SK-N-MC (cell line): ENCODE measurements at regions not wholly inside any gene's neighbourhood (a gene's known extent, or its start where the extent isn't known, plus 50 kb on each side); places are given as distances from the start of the nearest gene placed in this dataset.

ENCODE experiments used
- EZH2 ChIP-seq: fragments of 200-600 bp; sonication (generic); IDR thresholded peaks from one replicate; pipeline ENCODE4 v1.6.1; 2017; ENCODE audit warnings: antibody characterized with exemption
- POLR2AphosphoS5 ChIP-seq: IDR thresholded peaks from 2 replicates; pipeline ENCODE4 v1.6.1; 2012; ENCODE audit warnings: mild to moderate bottlenecking, low read depth, low read length, borderline replicate concordance

DNA sequence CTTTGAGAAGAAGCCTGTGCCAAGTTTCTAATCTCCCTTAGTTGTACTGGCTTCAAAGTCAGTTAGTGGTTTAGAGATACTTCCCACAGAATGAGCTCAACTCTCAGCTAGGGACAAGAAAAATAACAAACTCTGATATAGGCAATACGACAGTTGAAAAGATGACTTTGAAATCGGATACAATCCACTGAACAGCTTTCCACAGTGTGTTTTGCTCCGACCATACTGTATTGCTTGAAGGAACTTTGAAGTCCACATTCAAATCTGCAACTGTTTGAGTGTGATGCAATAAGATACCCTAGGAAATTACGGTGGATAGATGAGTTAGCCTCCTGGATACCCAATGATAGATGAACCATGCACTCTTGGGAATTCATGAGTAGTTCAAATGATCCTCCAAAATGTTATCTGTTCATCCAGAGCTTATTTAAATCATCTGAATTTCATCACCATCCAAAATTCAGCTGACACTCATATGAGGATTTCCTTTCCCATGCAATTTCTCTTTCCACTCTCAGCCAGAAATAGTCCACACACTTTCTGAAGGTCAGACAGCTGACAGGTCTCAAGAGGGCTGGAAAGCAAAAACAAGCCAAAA lies 443.8 kb downstream of the HAO1 start:
- no peak for TF ChIP-seq POLR2AphosphoS5
- no peak for TF ChIP-seq EZH2
